Cardiac septum (tissue), 1 donor: ENCODE measurements at regions not wholly inside any gene's neighbourhood (a gene's known extent, or its start where the extent isn't known, plus 50 kb on each side); places are given as distances from the start of the nearest gene placed in this dataset.
"Not testable (repeated sequence)": the region's sequence is repeated elsewhere in the genome, so short reads cannot be mapped to it uniquely, and the experiment has no call there.

Experiments
- DNase-seq: peaks from one replicate; pipeline ENCODE4 v3.0.0-alpha.2; 2020; ENCODE audit warnings: low spot score
- intact Hi-C: fragments of 100-400 bp; cut with DNase I; formaldehyde crosslinking; loops from one replicate; pipeline ENCODE4 v1.14.0; 2022
- donor health status: DM: no; HTN: no; CAD: no.

DNA sequence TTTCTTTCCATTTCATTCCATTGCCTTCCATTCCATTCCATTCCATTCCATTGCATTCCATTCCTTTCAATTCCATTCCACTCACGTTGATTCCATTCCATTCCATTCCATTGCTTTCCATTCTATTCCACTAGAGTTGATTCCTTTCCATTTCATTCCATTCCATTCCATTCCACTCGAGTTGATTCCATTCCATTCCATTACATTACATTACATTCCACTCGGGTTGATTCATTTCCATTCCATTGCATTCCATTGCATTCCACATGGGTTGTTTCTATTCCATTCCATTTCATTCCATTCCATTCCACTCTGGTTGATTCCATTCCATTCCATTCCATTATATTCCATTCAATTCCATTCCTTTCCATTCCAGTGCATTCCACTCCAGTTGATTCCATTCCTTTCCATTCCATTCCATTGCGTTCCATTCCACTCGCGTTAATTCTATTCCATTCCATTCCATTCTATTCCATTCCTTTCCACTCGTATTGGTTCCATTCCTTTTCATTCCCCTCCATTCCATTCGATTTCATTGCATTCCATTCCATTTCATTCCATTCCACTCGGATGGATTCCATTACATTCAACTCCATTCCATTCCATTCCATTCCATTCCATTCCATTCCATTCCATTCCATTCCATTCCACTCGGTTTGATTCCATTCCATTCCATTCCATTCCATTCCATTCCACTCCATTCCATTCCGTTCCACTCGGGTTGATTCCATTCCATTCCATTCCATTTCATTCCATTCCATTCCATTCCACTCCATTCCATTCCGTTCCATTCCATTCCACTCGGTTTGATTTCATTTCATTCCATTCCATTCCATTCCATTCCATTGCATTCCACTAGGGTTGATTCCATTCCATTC lies 1139.1 kb downstream of the RPIA start:
- intact Hi-C loops, DNase-seq: not testable (repeated sequence)

DNA sequence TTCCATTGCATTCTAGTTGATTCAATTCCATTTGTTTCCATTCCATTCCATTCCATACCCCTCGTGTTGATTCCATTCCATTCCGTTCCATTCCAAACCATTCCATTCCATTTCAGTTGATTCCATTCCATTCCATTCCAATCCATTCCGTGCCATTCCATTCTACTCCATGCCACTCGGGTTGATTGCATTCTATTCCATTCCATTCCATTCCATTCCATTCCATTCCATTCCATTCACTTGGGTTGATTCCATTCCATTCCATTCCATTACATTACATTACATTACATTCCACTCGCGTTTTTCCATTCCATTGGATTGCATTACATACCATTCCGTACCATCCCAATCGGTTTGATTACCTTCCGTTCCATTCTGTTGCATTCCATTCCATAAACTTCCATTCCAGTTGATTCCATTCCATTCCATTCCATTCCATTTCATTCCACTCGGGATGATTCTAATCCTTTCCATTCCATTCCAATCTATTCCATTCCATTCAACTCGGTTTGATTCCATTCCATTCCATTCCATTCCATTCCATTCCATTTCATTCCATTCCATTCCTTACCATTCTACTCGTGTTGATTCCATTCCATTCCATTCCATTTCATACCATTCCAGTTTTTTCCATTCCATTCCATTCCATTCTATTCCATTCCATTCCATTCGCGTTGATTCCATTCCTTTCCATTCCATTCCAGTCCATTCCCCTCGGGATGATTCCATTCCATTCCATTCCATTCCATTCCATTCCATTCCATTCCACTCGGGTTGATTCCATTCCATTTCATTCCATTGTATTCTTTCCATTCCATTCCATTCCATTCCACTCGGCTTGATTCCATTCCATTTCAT lies 1140.4 kb downstream of the RPIA start:
- intact Hi-C loops = no loop called here
- no peak for DNase-seq

DNA sequence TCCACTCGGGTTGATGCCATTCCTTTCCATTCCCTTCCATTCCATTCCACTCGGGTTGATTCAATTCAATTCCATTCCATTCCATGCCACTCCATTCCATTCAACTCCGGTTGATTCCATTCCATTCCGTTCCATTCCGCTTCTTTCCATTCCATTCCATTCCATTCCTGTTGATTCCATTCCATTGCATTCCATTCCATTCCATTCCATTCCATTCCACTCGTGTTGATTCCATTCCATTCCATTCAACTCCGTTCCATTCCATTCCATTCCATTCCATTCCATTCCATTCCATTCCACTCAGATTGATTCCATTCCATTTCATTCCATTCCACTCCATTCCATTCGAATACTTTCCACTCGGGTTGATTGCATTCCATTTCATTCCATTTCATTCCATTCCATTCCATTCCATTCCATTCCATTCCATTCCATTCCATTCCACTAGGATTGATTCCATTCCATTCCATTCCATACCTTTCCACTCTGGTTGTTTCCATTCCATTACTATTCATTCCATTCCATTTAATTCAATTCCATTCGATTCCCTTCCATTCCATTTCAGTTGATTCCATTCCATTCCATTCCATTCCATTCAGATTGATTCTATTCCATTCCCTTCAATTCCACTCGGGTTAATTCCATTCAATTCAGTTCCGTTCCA lies 1141.8 kb downstream of the RPIA start:
- DNase-seq = no peak
- intact Hi-C loops = no loop called here

DNA sequence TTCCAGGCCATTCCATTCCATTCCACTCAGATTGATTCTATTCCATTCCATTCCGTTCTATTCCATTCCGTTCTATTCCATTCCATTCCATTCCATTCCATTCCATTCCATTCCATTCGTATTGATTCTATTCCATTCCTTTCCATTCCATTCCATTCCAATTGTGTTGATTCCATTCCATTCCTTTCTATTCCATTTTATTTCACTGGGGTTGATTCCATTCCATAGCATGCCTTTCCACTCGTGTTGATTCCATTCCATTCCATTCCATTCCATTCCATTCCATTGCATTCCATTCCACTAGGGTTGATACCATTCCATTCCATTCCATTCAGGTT lies 1142.3 kb downstream of the RPIA start:
- DNase-seq = no peak

DNA sequence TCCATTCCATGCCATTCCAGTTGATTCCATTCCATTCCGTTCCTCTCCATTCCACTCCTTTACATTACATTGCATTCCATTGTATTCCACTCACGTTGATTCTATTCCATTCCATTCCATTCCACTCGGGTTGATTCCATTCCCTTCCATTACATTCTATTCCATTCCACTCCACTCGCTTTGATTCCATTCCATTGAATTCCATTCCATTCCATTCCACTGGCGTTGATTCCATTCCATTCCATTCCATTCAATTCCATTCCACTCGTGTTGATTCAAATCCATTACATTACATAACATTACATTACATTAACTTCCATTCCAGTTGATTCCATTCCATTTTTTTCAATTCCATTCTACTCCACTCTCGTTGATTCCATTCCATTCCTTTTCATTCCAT lies 1142.8 kb downstream of the RPIA start:
- no peak for DNase-seq
- intact Hi-C loops = no loop called here

More for the DNA sequence above, 1142.3 kb downstream of the RPIA start:
- intact Hi-C loops = no loop called here

DNA sequence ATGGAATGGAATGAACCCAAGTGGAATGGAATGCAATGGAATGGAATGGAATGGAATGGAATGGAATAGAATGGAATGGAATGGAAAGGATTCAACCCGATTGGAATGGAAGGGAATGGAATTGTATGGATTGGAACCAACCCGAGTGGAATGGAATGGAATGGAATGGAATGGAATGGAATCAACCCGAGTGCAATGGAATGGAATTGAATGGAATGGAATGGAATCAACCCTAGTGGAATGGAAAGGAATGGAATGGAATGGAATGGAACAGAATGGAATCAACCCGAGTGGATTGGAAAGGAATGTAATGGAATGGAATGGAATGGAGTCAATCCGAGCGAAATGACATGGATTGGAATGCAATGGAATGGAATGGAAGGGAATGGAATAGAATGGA lies 1144.9 kb downstream of the RPIA start:
- intact Hi-C loops, DNase-seq: not testable (repeated sequence)

DNA sequence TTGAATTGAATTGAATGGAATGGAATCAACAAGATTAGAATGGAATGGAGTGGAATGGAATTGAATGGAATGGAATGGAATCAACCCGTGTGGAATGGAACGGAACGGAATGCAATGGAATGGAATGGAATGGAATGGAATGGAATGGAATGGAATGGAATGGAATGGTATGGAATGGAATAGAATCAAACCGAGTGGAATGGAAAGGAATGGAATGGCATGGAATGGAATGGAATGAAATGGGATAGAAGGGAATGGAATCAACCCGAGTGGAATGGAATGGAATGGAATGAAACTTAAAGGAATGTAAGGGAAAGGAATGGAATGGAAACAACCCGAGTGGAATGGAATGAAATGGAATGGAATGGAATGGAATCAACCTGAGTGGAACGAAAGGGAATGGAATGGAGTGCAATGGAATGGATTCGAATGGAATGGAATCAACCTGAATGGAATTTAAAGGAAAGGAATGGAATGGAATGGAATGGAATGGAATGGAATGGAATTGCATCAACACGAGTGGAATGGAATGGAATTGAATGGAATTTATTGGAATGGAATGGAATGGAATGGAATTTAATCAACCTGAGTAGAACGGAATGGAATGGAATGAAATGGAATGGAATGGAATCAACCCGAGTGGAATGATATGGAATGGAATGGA lies 1146.6 kb downstream of the RPIA start:
- no peak for DNase-seq
- intact Hi-C loops = no loop called here

DNA sequence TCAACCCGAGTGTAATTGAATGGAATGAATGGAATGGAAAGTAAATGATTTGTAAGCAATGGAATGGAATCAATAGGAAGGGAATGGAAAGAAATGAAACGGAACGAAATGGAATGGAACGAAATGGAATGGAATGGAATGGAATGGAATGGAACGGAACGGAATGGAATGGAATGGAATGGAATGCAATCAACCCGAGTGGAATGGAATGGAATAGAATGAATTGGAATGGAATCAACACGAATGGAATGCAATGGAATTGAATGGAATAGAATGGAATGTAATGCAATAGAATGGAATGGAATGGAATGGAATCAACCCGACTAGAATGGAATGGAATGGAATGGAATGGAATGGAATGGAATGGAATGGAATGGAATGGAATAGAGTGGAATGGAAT lies 1148.7 kb downstream of the RPIA start:
- intact Hi-C loops, DNase-seq: not testable (repeated sequence)

DNA sequence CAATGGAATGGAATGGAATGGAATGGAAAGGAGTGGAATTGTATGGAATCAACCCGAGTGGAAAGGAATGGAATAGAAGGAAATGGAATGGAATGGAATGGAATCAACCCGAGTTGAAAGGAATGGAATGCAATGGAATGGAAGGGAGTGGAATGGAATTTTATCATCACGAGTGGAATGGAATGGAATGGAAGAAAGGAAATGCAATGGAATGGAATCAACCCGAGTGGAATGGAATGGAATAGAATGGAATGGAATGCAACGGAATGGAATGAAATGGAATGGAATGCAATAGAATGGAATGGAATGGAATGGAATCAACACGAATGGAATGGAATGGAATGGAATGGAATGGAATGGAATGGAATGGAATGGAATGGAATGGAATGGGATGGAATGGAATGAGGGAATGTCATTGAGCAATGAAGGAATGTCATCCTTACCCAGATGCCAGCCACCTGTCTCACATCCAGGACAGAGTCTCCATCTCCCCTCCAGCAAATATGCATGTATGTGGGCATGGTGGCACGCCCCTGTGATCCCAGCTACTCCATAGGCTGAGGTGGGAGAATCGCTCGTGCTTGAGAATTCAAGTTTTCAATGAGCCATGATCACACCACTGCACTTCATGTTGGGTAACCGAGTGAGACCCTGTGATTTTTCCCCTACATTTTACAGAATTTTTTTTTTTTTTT lies 1149.5 kb downstream of the RPIA start:
- intact Hi-C loops = not testable (repeated sequence)

DNA sequence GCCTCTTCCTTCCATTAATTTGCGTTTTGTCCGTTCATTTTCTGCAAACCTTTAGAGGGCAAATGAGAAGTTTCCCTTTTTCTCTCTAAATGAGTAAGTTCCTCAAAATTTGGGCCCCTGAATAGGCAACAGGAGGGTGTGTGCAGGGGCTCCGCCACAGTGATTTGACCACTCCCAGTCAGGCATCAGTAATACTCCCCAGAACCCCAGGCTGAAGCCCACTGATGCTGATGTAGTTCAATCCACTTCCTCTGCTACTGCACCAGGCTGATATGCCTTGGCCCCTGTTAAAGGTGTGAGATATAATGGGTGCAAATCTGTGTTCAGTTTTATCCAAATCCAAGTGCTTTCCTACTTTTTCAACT lies 1150.0 kb downstream of the RPIA start:
- no peak for DNase-seq
- intact Hi-C loops = no loop called here

More for the DNA sequence above, 1149.5 kb downstream of the RPIA start:
- DNase-seq = not testable (repeated sequence)

DNA sequence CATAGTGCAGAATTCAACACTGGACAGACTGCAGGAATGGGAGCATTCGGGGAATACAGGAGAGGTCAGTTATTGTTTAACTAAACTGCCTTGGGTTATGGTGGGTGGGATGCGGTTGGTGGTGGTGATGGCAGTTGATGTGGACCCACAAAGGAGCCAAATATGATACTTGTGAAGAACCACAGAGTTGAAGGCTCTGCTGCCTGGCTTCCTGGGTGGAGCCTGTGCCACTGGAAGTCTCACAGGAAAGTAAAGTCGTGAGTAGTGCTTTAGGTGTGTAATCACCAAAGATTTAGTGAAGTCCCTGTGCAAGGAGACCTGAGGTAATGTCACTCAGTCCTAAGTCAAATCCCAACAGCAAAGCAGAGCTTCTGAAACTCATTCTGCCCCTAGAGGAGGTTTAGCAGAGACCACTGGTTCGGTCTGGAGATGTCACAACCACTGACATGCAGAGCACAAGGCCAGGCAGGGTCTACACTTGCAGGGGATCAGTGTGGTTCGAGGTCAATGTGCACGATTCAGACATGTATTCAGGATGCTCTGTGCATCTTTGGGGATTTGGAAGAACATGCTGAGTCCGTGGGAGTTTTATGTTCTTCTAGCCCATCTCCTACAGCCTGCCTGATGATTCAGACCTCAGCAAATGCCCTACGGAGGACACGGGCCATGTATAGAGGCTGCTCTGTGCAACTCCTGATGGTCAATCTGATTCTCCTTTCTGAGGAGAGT lies 1150.9 kb downstream of the RPIA start:
- intact Hi-C loops = no loop called here
- peak; percentile 74 for DNase-seq

DNA sequence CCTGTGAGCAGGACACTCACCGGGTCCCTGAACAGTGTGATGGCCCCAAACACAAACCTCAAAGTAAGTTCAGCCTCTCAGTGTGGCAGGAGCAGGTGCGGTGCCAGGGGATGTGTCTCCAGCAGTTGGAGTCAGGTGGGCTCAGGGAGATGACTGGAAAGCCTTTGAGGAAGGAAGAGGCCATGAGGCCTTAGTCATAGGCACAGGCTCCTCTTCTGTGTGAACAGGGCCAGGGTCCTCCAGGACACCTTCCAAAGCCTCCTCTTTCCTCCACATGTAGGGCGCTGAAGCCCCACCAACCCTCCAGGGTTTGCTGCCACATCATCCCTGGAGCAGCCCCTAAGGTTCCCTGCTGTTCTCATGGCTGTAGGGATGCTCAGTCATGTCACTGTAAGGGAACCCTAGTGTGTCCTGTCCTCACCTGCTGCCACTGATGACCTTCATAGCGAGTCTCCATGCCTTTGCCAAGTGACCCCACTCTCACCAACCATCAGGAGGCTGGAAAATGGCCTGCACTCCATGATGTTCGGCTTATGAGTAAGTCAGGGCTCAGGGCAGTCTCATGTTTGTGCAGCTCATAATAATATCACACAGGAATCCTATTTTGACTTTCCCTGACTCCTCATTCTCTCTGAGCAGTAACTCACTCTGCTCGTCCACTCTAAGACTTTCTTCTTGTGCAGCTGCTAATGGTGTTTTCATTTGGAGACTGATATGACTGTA lies 1152.9 kb downstream of the RPIA start:
- intact Hi-C loops = no loop called here
- DNase-seq = peak; percentile 73

DNA sequence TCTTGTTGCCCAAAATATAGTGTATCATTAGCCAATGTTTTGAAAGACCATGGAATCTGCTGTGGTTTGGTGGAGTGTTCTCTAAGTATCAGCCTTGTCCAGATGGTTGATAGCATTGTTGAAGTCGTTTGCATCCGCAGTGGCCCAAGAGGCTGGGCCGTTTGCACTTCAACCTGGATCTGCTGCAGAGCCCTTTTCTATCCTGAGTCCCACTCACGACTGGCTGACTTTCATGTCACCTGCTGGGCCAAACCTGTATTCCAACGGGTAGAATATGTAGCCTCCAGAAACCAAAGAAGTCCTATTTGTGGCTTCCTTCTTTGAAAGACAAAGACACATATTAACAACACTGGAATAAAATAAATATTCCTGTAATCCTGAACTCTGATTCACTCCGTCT lies 1154.1 kb downstream of the RPIA start:
- peak; percentile 69 for DNase-seq
- intact Hi-C loops = no loop called here

DNA sequence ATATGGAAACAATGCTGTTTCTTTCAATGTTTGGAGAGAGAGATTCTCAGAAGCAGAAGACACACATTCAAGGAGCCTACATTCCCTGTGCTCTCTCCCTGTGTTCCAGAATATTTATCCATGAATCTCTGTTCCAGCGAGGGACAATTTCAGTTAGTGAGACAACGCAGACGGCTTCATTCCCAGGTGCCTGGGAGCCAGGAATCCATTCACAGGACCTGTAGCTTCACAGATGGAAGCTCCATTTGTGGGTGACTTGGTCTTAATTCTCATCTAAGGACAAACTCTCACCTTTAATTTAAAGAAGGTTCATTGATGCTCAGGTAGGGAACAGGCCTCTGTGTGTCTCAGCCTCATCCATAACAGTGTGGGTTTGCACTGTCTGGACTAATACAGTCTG lies 1156.6 kb downstream of the RPIA start:
- intact Hi-C loops = no loop called here

DNA sequence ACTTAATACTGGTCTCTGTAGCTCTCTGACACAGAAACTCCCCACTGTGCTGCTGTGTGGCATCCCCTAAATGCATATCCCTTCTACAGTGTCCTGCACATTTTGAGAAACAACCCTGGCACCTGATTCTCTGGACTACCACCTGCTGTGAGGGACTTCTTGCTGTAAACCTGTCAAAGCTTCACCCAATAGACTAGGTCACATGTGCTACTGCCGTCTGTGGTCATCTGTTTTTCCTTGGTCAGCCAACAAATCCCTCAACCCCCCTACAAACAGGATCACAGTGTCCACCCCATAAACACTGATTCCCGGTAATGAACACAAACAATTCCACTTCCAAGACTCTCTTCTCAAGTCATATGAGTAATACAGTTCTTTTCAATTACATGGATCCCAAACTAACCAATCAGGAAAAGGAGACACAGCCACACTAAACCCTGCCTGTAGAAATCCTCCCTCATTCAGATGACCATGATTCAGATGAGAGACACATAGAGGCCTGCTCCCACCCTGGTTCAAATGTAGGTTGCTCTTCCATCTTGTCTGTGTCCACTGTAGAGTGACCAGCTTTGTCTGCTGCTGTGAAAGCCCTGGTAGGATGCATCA lies 1157.4 kb downstream of the RPIA start:
- no peak for DNase-seq
- intact Hi-C loops = no loop called here

More for the DNA sequence above, 1156.6 kb downstream of the RPIA start:
- peak; percentile 70 for DNase-seq

DNA sequence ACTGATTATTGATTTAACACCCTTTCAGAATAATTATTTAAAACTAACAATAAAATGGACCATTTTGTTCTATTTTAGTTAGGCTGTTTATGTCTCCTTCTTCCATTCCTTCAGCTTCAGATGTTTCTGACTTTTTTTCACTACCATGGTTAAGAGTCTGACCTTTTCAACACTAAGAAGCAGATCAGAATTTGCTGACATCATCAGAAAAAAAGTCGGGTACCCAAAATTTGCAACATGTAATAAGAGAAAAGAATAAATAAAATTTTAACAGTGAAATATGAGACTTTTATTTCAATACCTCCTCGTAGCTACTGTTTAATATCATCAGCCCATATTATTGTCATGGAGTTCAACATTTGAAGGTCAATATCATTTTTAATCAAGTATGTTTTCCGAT lies 1158.3 kb downstream of the RPIA start:
- intact Hi-C loops = no loop called here
- DNase-seq = no peak

DNA sequence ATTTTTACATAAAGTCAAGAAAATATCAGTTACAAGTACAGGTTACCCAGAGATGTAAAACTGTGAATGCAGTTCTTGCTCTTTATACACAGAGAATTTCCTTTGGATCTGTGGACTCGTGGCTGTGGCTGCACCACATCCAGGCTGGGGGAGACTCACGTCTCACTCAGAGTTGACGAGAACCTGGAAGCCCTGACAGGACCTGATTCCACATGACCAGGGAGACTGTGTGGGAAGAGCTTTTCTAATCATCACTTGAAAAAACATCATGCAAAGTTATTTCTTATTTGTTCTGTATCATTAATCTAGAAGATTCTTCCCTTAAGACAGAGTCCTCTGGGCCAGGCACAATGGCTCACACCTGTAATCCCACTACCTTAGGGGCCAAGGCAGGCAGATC lies 1159.0 kb downstream of the RPIA start:
- DNase-seq = peak; percentile 71
- intact Hi-C loops = no loop called here
